ENCODE measurements at regions not wholly inside any gene's neighbourhood (a gene's known extent, or its start where the extent isn't known, plus 50 kb on each side); places are given as distances from the start of the nearest gene placed in this dataset.
"Not testable (repeated sequence)": the region's sequence is repeated elsewhere in the genome, so short reads cannot be mapped to it uniquely, and the experiment has no call there.

- no peaks in the 10 kb centered on the region for H3K4me1 ChIP-seq (ENCODE audit: low read length)
- TF ChIP-seq EZH2phosphoT487 (IDR thresholded peaks at IDR 0.05; ENCODE audit: low read length): no peak
- no peak for TF ChIP-seq CTCF (IDR thresholded peaks at IDR 0.05; ENCODE audit: low read length)
- no peak for TF ChIP-seq EZH2 (optimal IDR thresholded peaks at IDR 0.05; ENCODE audit: low read depth, low read length)
- no peak overlapping the region for H3K9ac ChIP-seq (ENCODE audit: low read length)
- no peaks in the 10 kb centered on the region for H3K27me3 ChIP-seq (replicated peaks; ENCODE audit: insufficient read depth, low read length)
- H2AFZ ChIP-seq (ENCODE audit: low read length): no peak overlapping the region
- H3K36me3 ChIP-seq (replicated peaks; ENCODE audit: insufficient read depth, low read length): no peaks in the 10 kb centered on the region
- H3K4me3 ChIP-seq (ENCODE audit: low read length): no peak overlapping the region
- no peak overlapping the region for H3K27ac ChIP-seq (ENCODE audit: low read length)
- no peaks in the 10 kb centered on the region for H3K9me3 ChIP-seq (replicated peaks; ENCODE audit: insufficient read depth, low read length)
- H3K79me2 ChIP-seq (ENCODE audit: low read length): no peaks in the 10 kb centered on the region
- H3K4me2 ChIP-seq (ENCODE audit: low read depth, low read length): no peak overlapping the region
- no peaks in the 10 kb centered on the region for H4K20me1 ChIP-seq (ENCODE audit: insufficient read depth, low read length)
- no peaks in the 10 kb centered on the region for H3F3A ChIP-seq (ENCODE audit: insufficient read depth, low read length)
- DNase-seq: no peak
- H3K9me2 ChIP-seq (replicated peaks; ENCODE audit: insufficient read depth, low read length): no peaks in the 10 kb centered on the region
Measured at GRCh38 chr15:39515765-39516164, 65.1 kb upstream of the THBS1 start.

GRCh38 chr15:39517122-39517855 is 63.6 kb upstream of the THBS1 start:
- H3K36me3 ChIP-seq (replicated peaks; ENCODE audit: insufficient read depth, low read length): no peaks in the 10 kb centered on the region
- H3K79me2 ChIP-seq (ENCODE audit: low read length): no peaks in the 10 kb centered on the region
- no peaks in the 10 kb centered on the region for H3K4me1 ChIP-seq (ENCODE audit: low read length)
- H3K9me2 ChIP-seq (replicated peaks; ENCODE audit: insufficient read depth, low read length): no peaks in the 10 kb centered on the region
- no peaks in the 10 kb centered on the region for H4K20me1 ChIP-seq (ENCODE audit: insufficient read depth, low read length)
- DNase-seq: no peak
- no peak overlapping the region for H3K4me2 ChIP-seq (ENCODE audit: low read depth, low read length)
- no peak overlapping the region for H3K9ac ChIP-seq (ENCODE audit: low read length)
- H3K27me3 ChIP-seq (replicated peaks; ENCODE audit: insufficient read depth, low read length): no peaks in the 10 kb centered on the region
- H3K27ac ChIP-seq (ENCODE audit: low read length): no peak overlapping the region
- no peaks in the 10 kb centered on the region for H3K9me3 ChIP-seq (replicated peaks; ENCODE audit: insufficient read depth, low read length)
- H2AFZ ChIP-seq (ENCODE audit: low read length): no peak overlapping the region
- H3F3A ChIP-seq (ENCODE audit: insufficient read depth, low read length): no peaks in the 10 kb centered on the region
- TF ChIP-seq EZH2 (optimal IDR thresholded peaks at IDR 0.05; ENCODE audit: low read depth, low read length) (no peak), EZH2phosphoT487 (IDR thresholded peaks at IDR 0.05; ENCODE audit: low read length) (no peak), CTCF (IDR thresholded peaks at IDR 0.05; ENCODE audit: low read length) (no peak)
- no peak overlapping the region for H3K4me3 ChIP-seq (ENCODE audit: low read length)

- H3K9ac ChIP-seq (ENCODE audit: low read length); DNase-seq: not testable (repeated sequence)
Measured at GRCh38 chr15:39523968-39524367, 56.9 kb upstream of the THBS1 start.

GRCh38 chr15:39529457-39529856 is 51.4 kb upstream of the THBS1 start:
- Histone ChIP-seq H4K20me1 (ENCODE audit: insufficient read depth, low read length) (no peaks in the 10 kb centered on the region), H3K4me3 (ENCODE audit: low read length) (no peak overlapping the region), H3K4me1 (ENCODE audit: low read length) (no peaks in the 10 kb centered on the region), H2AFZ (ENCODE audit: low read length) (no peak overlapping the region), H3F3A (ENCODE audit: insufficient read depth, low read length) (no peaks in the 10 kb centered on the region), H3K27ac (ENCODE audit: low read length) (no peak overlapping the region), H3K27me3 (replicated peaks; ENCODE audit: insufficient read depth, low read length) (no peaks in the 10 kb centered on the region), H3K9me3 (replicated peaks; ENCODE audit: insufficient read depth, low read length) (no peaks in the 10 kb centered on the region), H3K79me2 (ENCODE audit: low read length) (no peaks in the 10 kb centered on the region), H3K9ac (ENCODE audit: low read length) (no peak overlapping the region), H3K36me3 (replicated peaks; ENCODE audit: insufficient read depth, low read length) (no peaks in the 10 kb centered on the region), H3K9me2 (replicated peaks; ENCODE audit: insufficient read depth, low read length) (no peaks in the 10 kb centered on the region; the same call in 1 of the 2 replicates), H3K4me2 (ENCODE audit: low read depth, low read length) (no peak overlapping the region)
- no peak for DNase-seq
- TF ChIP-seq EZH2 (optimal IDR thresholded peaks at IDR 0.05; ENCODE audit: low read depth, low read length): no peak
- TF ChIP-seq CTCF (IDR thresholded peaks at IDR 0.05; ENCODE audit: low read length): no peak
- no peak for TF ChIP-seq EZH2phosphoT487 (IDR thresholded peaks at IDR 0.05; ENCODE audit: low read length)

More at GRCh38 chr15:39523968-39524367, 56.9 kb upstream of the THBS1 start:
- H3F3A ChIP-seq (ENCODE audit: insufficient read depth, low read length); H3K4me1 ChIP-seq (ENCODE audit: low read length); H4K20me1 ChIP-seq (ENCODE audit: insufficient read depth, low read length); H3K9me3 ChIP-seq (replicated peaks; ENCODE audit: insufficient read depth, low read length); H3K4me2 ChIP-seq (ENCODE audit: low read depth, low read length); H3K27ac ChIP-seq (ENCODE audit: low read length); H3K79me2 ChIP-seq (ENCODE audit: low read length); H2AFZ ChIP-seq (ENCODE audit: low read length); H3K36me3 ChIP-seq (replicated peaks; ENCODE audit: insufficient read depth, low read length); H3K4me3 ChIP-seq (ENCODE audit: low read length); H3K9me2 ChIP-seq (replicated peaks; ENCODE audit: insufficient read depth, low read length); H3K27me3 ChIP-seq (replicated peaks; ENCODE audit: insufficient read depth, low read length): not testable (repeated sequence)

All from MM.1S (cell line).